SKM-1 treated with dmso at 0.1 percent for 144 hours (cell line): ENCODE measurements at regions not wholly inside any gene's neighbourhood (a gene's known extent, or its start where the extent isn't known, plus 50 kb on each side); places are given as distances from the start of the nearest gene placed in this dataset.
"Not testable (repeated sequence)": the region's sequence is repeated elsewhere in the genome, so short reads cannot be mapped to it uniquely, and the experiment has no call there.

Experiments used
- DNase-seq: peaks from one replicate; lab custom pipeline; 2025; ENCODE audit not compliant: unreplicated experiment; lab: John Stamatoyannopoulos, UW

GRCh38 chr2:160784034-160784433, 290.4 kb upstream of the RBMS1 start:
- no peak for DNase-seq

- DNase-seq, result no peak
Measured at GRCh38 chr2:160790738-160791137, 297.1 kb upstream of the RBMS1 start.

- no peak for DNase-seq
Measured at GRCh38 chr2:160791884-160792283, 298.3 kb upstream of the RBMS1 start.

GRCh38 chr2:160792837-160793236, 299.2 kb upstream of the RBMS1 start:
- DNase-seq, result no peak

- no peak for DNase-seq
Measured at GRCh38 chr2:160794926-160795325, 301.3 kb upstream of the RBMS1 start.

GRCh38 chr2:160803881-160804280, 310.3 kb upstream of the RBMS1 start:
- no peak for DNase-seq

- DNase-seq, result no peak
Measured at GRCh38 chr2:160810406-160810805, 316.8 kb upstream of the RBMS1 start.

- DNase-seq, result no peak
Measured at GRCh38 chr2:160812830-160813505, 319.4 kb upstream of the RBMS1 start.

GRCh38 chr2:160813506-160813858, 319.9 kb upstream of the RBMS1 start:
- no peak for DNase-seq

- no peak for DNase-seq
Measured at GRCh38 chr2:160816916-160817499, 323.4 kb upstream of the RBMS1 start.

GRCh38 chr2:160820691-160821090, 327.1 kb upstream of the RBMS1 start:
- DNase-seq, result no peak

GRCh38 chr2:160822006-160822405, 328.4 kb upstream of the RBMS1 start:
- no peak for DNase-seq

- no peak for DNase-seq
Measured at GRCh38 chr2:160825433-160825832, 331.8 kb upstream of the RBMS1 start.

- DNase-seq, result no peak
Measured at GRCh38 chr2:160826496-160826895, 332.9 kb upstream of the RBMS1 start.

GRCh38 chr2:160828076-160828475, 332.2 kb upstream of the TANK start:
- no peak for DNase-seq

- not testable (repeated sequence) for DNase-seq
Measured at GRCh38 chr2:160832381-160832780, 327.8 kb upstream of the TANK start.

- no peak for DNase-seq
Measured at GRCh38 chr2:160835166-160835565, 325.1 kb upstream of the TANK start.

GRCh38 chr2:160836755-160837154, 323.5 kb upstream of the TANK start:
- DNase-seq, result no peak

- no peak for DNase-seq
Measured at GRCh38 chr2:160837416-160837815, 322.8 kb upstream of the TANK start.

- DNase-seq, result no peak
Measured at GRCh38 chr2:160838147-160838546, 322.1 kb upstream of the TANK start.

- DNase-seq, result no peak
Measured at GRCh38 chr2:160838691-160839090, 321.5 kb upstream of the TANK start.

GRCh38 chr2:160842286-160842685, 317.9 kb upstream of the TANK start:
- DNase-seq, result no peak

GRCh38 chr2:160859096-160859495, 301.1 kb upstream of the TANK start:
- DNase-seq, result no peak
